HepG2 (cell line): ENCODE measurements at regions not wholly inside any gene's neighbourhood (a gene's known extent, or its start where the extent isn't known, plus 50 kb on each side); places are given as distances from the start of the nearest gene placed in this dataset.

ENCODE experiments used
- ADNP ChIP-seq: sonication (generic); formaldehyde crosslinking; IDR thresholded peaks from 2 replicates; pipeline ENCODE4 v1.4.0; 2020; ENCODE audit warnings: missing genetic modification reagents
- CBX2 ChIP-seq, 2 experiments: fragments of 200-600 bp in 1 of 2; sonication (generic); formaldehyde crosslinking in 1 of 2; IDR thresholded peaks; 2 replicates each; pipeline versions ENCODE4 v1.7.0 to v1.8.1; 2018 to 2022; ENCODE audit warnings: low read depth in 2 of 2, low read length in 1 of 2, mild to moderate bottlenecking in 1 of 2, missing genetic modification reagents in 1 of 2
- CENPBD1 ChIP-seq: sonication (generic); formaldehyde crosslinking; IDR thresholded peaks from 2 replicates; pipeline ENCODE4 v1.8.0; 2022; ENCODE audit warnings: missing genetic modification reagents, low read depth, mild to moderate bottlenecking, borderline replicate concordance
- FOXM1 ChIP-seq: sonication (generic); formaldehyde crosslinking; IDR thresholded peaks from 2 replicates; pipeline ENCODE4 v1.5.0; 2020; ENCODE audit warnings: missing genetic modification reagents
- MAFF ChIP-seq: IDR thresholded peaks from 2 replicates; pipeline ENCODE4 v1.6.1; 2011; ENCODE audit warnings: low read depth, low read length, improper control_type of control experiment
- MEIS2 ChIP-seq: sonication (generic); formaldehyde crosslinking; IDR thresholded peaks from 2 replicates; pipeline ENCODE4 v1.9.0; 2021; ENCODE audit warnings: mild to moderate bottlenecking, missing genetic modification reagents
- MYNN ChIP-seq: sonication (generic); formaldehyde crosslinking; IDR thresholded peaks from 2 replicates; pipeline ENCODE4 v1.4.0; 2020; ENCODE audit warnings: mild to moderate bottlenecking, low read depth, missing genetic modification reagents
- NKX3-1 ChIP-seq: sonication (generic); formaldehyde crosslinking; IDR thresholded peaks from 2 replicates; pipeline ENCODE4 v1.5.0; 2020; ENCODE audit warnings: missing genetic modification reagents
- PAF1 ChIP-seq: IDR thresholded peaks from 2 replicates; pipeline ENCODE4 v1.6.1; 2016; ENCODE audit warnings: missing genetic modification reagents, missing compliant biosample characterization
- POGZ ChIP-seq: sonication (generic); formaldehyde crosslinking; IDR thresholded peaks from 2 replicates; pipeline ENCODE4 v1.4.0; 2020; ENCODE audit warnings: mild to moderate bottlenecking, missing genetic modification reagents
- TAF15 ChIP-seq: fragments of 200-400 bp; formaldehyde crosslinking; IDR thresholded peaks from one replicate; pipeline ENCODE4 v1.6.1; 2018; ENCODE audit warnings: mild to moderate bottlenecking, low read depth, low read length; ENCODE audit not compliant: poor library complexity, severe bottlenecking
- TIGD3 ChIP-seq: sonication (generic); formaldehyde crosslinking; IDR thresholded peaks from 2 replicates; pipeline ENCODE4 v1.5.1; 2020; ENCODE audit warnings: mild to moderate bottlenecking, missing genetic modification reagents, borderline replicate concordance
- ZBTB20 ChIP-seq: sonication (generic); formaldehyde crosslinking; IDR thresholded peaks from 2 replicates; pipeline ENCODE4 v1.8.1; 2023; ENCODE audit warnings: missing genetic modification reagents, low read depth, mild to moderate bottlenecking, borderline replicate concordance
- ZFP36L1 ChIP-seq: sonication (generic); formaldehyde crosslinking; IDR thresholded peaks from 2 replicates; pipeline ENCODE4 v1.8.0; 2022; ENCODE audit warnings: mild to moderate bottlenecking, missing genetic modification reagents, moderate library complexity
- ZFP36L2 ChIP-seq: sonication (generic); formaldehyde crosslinking; IDR thresholded peaks from 2 replicates; pipeline ENCODE4 v1.4.0; 2020; ENCODE audit warnings: missing genetic modification reagents
- ZNF367 ChIP-seq: sonication (generic); formaldehyde crosslinking; IDR thresholded peaks from 2 replicates; pipeline ENCODE4 v1.4.0; 2020; ENCODE audit warnings: missing genetic modification reagents, borderline replicate concordance
- ZNF431 ChIP-seq: sonication (generic); formaldehyde crosslinking; IDR thresholded peaks from 2 replicates; pipeline ENCODE4 v1.9.0; 2022; ENCODE audit warnings: missing genetic modification reagents, low read depth, mild to moderate bottlenecking, borderline replicate concordance
- ZNF766 ChIP-seq: sonication (generic); formaldehyde crosslinking; IDR thresholded peaks from 2 replicates; pipeline ENCODE4 v1.5.0; 2020; ENCODE audit warnings: missing genetic modification reagents, borderline replicate concordance
- TF ChIP-seq, protein P1 (sequence below): sonication (generic); formaldehyde crosslinking; IDR thresholded peaks from 2 replicates; pipeline ENCODE4 v1.4.0; 2020; ENCODE audit warnings: missing genetic modification reagents
- TF ChIP-seq, protein P2 (sequence below): sonication (generic); formaldehyde crosslinking; IDR thresholded peaks from 2 replicates; pipeline ENCODE4 v1.4.0; 2020; ENCODE audit warnings: missing genetic modification reagents, borderline replicate concordance
- TF ChIP-seq, protein P3 (sequence below): sonication (generic); formaldehyde crosslinking; IDR thresholded peaks from 2 replicates; pipeline ENCODE4 v1.4.0; 2020; ENCODE audit warnings: missing genetic modification reagents, mild to moderate bottlenecking, borderline replicate concordance

DNA sequence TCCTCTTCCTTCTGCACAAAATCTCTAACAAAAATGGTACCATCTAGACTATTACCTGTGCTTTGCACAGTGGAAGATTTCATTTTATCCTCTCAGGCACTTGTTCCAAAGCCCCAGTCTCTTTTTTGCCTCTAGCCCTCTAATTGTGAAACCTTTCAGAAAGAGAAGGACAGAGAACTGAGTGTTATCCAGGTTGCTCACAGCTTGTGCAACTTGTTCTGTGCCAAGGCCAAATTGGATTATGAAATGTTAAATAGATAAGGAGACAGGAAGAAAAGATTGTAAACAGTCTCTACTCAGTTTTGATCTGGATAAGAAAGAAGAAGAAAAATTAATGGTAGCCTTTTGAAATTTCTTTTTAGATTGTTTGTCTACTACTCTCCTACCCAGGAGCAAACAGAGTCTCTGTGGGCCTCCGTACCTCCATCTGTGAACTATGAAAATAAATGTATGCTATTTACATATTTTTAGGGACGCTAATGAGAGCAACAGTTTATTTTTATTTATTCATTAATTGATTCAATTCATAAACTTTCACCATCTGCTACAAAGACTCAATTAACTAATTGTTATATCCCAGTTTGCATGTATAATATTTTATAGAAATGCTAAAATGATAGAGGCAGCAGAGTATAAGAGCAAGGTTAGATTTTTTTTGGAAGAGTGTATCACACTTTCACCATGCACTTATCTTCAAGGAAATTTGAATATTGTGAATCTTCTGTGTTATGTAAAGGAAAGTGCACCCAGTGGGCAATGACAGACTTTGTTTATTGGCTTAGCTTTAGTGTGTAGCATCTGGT lies 339.0 kb upstream of the ETAA1 start (continued):
- TF ChIP-seq MYNN = no peak
- no peak for TF ChIP-seq ZBTB20 (CRISPR knock-in tag)
- TF ChIP-seq ZNF431 (CRISPR knock-in tag) = no peak
- no peak for TF ChIP-seq ZNF766 (CRISPR knock-in tag)
- no peak for TF ChIP-seq MAFF
- TF ChIP-seq TAF15 = no peak
- no peak for TF ChIP-seq FOXM1 (CRISPR knock-in tag)
- no peak for TF ChIP-seq ZNF367 (CRISPR knock-in tag)
- no peak for TF ChIP-seq ADNP (CRISPR knock-in tag)
- no peak for TF ChIP-seq CBX2 (IDR thresholded peaks at IDR 0.05; ENCODE audit: low read depth, low read length)
- TF ChIP-seq CBX2 (CRISPR knock-in tag; IDR thresholded peaks at IDR 0.05; ENCODE audit: low read depth) = no peak
- TF ChIP-seq, protein P1, sequence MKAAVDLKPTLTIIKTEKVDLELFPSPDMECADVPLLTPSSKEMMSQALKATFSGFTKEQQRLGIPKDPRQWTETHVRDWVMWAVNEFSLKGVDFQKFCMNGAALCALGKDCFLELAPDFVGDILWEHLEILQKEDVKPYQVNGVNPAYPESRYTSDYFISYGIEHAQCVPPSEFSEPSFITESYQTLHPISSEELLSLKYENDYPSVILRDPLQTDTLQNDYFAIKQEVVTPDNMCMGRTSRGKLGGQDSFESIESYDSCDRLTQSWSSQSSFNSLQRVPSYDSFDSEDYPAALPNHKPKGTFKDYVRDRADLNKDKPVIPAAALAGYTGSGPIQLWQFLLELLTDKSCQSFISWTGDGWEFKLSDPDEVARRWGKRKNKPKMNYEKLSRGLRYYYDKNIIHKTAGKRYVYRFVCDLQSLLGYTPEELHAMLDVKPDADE (CRISPR knock-in tag) = no peak
- TF ChIP-seq TIGD3 = no peak
- no peak for TF ChIP-seq MEIS2 (CRISPR knock-in tag)
- no peak for TF ChIP-seq PAF1
- TF ChIP-seq POGZ = peak; percentile 62; the same call in 1 of the 2 replicates
- TF ChIP-seq, protein P2, sequence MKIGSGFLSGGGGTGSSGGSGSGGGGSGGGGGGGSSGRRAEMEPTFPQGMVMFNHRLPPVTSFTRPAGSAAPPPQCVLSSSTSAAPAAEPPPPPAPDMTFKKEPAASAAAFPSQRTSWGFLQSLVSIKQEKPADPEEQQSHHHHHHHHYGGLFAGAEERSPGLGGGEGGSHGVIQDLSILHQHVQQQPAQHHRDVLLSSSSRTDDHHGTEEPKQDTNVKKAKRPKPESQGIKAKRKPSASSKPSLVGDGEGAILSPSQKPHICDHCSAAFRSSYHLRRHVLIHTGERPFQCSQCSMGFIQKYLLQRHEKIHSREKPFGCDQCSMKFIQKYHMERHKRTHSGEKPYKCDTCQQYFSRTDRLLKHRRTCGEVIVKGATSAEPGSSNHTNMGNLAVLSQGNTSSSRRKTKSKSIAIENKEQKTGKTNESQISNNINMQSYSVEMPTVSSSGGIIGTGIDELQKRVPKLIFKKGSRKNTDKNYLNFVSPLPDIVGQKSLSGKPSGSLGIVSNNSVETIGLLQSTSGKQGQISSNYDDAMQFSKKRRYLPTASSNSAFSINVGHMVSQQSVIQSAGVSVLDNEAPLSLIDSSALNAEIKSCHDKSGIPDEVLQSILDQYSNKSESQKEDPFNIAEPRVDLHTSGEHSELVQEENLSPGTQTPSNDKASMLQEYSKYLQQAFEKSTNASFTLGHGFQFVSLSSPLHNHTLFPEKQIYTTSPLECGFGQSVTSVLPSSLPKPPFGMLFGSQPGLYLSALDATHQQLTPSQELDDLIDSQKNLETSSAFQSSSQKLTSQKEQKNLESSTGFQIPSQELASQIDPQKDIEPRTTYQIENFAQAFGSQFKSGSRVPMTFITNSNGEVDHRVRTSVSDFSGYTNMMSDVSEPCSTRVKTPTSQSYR (CRISPR knock-in tag) = peak; percentile 24; the same call in 1 of the 2 replicates
- TF ChIP-seq CENPBD1 = no peak
- no peak for TF ChIP-seq NKX3-1
- TF ChIP-seq ZFP36L2 (CRISPR knock-in tag) = no peak
- TF ChIP-seq, protein P3, sequence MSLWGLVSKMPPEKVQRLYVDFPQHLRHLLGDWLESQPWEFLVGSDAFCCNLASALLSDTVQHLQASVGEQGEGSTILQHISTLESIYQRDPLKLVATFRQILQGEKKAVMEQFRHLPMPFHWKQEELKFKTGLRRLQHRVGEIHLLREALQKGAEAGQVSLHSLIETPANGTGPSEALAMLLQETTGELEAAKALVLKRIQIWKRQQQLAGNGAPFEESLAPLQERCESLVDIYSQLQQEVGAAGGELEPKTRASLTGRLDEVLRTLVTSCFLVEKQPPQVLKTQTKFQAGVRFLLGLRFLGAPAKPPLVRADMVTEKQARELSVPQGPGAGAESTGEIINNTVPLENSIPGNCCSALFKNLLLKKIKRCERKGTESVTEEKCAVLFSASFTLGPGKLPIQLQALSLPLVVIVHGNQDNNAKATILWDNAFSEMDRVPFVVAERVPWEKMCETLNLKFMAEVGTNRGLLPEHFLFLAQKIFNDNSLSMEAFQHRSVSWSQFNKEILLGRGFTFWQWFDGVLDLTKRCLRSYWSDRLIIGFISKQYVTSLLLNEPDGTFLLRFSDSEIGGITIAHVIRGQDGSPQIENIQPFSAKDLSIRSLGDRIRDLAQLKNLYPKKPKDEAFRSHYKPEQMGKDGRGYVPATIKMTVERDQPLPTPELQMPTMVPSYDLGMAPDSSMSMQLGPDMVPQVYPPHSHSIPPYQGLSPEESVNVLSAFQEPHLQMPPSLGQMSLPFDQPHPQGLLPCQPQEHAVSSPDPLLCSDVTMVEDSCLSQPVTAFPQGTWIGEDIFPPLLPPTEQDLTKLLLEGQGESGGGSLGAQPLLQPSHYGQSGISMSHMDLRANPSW (CRISPR knock-in tag) = no peak
- no peak; the same call in 1 of the 2 replicates for TF ChIP-seq ZFP36L1 (CRISPR knock-in tag)
